ENCODE measurements at regions not wholly inside any gene's neighbourhood (a gene's known extent, or its start where the extent isn't known, plus 50 kb on each side); places are given as distances from the start of the nearest gene placed in this dataset.
"Not testable (repeated sequence)": the region's sequence is repeated elsewhere in the genome, so short reads cannot be mapped to it uniquely, and the experiment has no call there.

DNA sequence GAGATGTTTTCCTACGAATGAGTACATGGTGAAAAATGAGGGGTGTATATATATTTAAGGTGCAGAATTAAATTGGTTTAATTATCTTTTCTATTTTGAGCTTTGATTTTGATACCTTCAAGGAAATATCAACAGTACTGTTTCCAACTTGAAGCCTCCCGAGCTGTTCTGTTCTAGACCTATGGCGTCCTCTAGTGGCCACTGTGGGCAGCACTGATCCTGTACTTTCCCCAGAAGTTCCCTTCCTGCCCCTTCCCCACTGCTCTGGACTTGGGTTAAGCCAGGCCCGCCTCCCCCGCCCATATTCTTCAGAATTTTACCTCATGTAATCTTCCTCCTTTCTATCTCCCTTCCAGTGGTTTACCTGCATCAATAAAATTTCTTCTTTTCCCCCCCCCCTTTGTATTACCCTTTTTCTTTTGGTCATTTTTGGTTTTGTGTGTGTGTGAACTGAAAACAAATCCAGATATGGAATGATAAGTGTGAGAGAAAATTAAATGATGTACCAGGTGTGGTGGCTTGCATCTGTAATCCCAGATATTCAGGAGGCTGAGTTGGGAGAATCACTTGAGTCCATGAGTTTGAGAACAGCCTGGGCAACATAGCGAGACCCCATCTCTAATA is 1643.5 kb downstream of the TP53TG3F start:
- DNase-seq: peak; percentile 35 to 55

DNA sequence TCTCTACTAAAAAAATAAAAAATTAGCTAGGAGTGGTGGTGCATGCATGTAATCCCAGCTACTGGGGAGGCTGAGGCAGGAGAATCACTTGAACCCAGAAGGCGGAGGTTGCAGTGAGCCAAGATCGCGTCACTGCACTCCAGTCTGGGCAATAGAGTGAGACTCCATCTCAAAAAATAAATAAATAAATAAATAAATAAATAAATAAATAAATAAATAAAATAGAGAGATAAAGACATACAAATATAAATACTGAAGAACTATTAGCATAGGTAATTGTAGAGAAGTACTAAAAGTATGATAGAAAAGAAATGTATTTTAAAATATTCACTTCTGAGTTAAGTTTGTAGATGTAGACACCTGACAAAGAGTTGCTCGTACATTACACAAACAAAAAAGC is 1652.4 kb downstream of the TP53TG3F start:
- not testable (repeated sequence) for DNase-seq

DNA sequence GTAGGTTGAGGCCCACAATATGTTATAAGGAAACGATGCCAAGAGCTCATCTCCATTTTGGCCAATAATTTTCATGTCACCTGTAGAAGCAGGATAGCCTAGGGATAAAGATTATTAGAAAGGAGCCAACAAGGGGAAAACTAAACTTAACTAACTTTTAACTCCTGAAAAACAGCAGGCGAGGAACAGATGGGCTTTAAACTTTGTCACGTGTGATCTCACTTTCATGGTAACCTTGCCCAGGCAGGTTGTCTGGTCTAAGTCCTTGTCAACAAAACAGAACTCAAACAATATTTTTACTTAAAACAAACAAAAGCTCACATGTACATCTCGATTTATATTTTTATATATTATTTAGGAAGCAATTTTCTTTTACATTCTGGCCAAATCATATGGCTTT is 1672.0 kb downstream of the TP53TG3F start:
- no peak for DNase-seq

DNA sequence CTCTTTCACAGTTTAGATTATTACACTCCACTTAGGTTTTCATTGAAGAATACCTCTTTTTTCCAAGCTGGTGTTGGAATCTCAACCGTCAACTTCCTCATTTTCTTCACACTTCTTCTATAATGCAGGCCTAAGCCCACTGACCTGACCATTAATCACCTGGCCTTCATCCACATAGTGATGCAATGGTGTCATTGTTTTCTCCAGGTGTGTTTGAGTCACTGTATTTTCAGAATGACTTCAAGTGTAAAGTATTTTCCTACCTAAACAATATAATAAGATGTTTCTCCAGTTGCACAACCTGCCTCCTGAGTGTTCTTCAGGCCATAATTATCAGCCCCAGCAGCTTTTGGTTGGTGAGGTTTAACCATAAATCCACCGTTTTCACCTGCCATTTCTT is 1675.1 kb downstream of the TP53TG3F start:
- peak in 1 of 2 experiments; percentile 19 for DNase-seq

DNA sequence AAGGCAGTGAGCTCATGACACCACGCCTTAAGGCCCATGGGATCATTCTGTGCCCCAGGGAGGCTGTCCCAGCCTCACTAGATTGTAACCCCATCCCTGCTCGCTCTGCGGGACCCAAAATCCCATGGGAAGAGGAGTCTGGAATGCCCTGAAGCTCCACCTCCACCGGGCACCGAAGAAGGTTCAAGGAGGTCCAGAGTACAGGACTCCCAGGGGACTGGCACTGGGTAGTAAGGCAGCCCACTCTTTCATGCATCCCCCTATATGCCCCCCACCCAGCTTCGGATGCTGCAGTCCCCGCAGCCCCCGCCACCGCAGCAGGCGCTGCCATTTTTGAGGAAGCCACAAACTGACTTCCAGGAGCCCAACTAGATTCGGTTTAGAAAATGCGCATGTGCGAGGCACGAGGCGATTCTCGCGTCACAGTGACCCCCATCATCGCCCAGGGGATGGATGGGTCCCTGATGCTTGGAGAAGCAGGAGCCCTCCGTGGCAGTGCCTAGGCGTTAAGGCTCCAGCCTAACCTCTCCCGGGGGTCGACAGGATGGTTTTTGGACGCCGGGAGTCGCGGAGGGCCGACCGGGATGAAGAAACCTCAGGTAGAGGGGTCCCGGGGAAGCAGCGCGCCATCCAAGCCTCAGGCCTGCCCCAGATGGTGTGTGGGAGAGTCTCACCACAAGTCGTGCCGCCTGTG is 1681.0 kb downstream of the TP53TG3F start:
- no peak for DNase-seq

DNA sequence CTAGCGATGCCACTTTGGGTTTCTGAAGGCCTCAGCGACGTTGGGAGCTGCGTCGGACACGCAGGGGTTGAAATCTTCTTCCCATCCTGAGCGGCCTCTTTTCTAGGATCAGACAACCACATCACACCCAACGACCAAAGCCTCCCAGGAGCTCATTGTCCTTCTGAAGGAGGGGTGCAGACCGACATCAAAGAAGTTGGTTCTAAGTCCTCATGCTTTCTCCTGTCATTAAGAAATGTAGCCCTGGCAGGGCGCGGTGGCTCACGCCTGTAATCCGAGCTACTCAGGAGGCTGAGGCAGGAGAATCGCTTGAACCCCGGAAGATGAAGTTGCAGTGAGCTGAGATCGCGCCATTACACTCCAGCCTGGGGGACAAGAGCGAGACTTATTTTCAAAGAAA is 1681.9 kb downstream of the TP53TG3F start:
- DNase-seq: no peak

DNA sequence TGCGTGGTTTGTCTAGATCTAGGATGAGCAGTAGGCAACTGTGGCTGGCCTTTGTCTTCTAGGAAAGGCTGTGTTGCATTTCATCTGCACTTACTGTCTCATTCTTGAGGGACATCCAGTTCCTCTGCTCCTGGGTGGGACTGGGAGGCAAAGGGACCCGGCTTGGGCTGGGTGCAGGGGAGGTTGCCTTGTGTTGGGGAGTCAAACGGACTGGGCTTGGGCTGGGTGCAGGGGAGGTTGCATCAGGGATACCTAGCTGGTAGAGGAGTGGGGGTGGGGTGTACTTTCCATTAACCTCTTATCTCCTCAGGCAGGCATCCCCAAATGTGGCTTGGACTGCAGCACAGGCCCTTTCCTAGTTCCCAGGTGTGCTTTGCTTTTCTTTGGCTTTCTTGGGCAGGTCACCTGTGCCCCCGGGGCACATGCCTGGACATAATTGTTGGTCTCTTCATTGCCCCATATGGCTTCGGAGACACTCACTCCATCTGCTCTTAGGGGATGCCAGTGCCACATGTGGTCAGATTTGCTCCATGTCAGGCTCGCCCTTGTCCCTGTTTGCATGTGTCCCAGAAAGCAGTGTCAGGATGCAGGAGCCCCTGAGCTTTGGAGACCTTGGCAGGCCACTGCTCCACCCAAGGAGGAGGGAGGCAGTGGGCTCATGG is 1682.9 kb downstream of the TP53TG3F start:
- no peak for DNase-seq

DNA sequence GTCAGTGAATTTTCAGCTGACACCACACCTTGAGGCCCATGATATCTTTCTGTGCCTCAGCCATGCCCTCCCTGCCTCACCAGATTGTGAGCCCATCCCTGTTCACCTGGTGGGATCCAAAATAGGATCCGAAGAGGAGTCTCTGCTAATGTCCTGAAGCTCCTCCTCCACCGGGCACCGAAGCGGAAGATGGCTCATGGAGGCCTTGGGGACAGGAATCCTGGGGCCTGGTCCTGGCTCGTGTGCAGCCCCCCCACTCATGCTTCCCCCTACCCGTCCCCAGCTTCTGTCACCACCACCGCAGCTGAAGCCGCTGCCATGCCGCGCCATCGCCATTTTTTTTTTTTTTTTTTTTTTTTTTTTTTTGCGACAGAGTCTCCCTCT is 1683.4 kb downstream of the TP53TG3F start:
- DNase-seq: no peak

DNA sequence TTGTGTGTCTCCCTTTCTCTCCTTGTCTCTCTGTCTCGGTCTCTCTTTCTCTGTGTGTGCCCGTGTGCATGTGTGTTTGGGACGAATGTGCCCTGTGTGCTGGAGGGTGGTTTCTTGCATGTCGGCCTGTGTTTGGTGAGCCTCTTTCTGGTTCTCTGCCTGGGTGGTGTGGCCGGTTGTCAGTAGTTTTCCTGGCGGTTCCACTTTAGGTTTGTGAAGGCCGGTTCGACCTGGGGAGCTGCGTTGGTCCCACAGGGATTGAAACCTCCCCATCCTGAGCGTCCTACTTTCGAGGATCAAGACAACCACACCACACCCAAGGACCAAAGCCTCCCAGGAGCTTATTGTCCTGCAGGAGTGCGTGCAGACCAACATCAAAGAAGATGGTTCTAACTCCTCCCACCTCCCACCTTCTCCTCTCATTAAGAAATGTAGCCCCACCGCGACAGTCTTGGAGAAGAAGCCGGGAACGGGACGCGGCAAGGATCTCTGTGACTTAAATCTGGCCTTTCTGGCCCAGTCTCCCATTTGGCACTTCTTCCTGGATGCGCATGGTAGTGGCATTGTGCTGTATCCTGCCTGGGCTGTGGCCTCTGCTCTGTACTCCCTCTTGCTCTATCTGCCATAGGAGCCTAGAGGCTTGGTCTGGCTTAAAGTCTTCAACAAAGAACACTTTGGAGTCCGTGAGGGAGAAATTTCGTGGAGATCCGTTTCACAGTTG is 1685.0 kb downstream of the TP53TG3F start:
- DNase-seq: no peak

DNA sequence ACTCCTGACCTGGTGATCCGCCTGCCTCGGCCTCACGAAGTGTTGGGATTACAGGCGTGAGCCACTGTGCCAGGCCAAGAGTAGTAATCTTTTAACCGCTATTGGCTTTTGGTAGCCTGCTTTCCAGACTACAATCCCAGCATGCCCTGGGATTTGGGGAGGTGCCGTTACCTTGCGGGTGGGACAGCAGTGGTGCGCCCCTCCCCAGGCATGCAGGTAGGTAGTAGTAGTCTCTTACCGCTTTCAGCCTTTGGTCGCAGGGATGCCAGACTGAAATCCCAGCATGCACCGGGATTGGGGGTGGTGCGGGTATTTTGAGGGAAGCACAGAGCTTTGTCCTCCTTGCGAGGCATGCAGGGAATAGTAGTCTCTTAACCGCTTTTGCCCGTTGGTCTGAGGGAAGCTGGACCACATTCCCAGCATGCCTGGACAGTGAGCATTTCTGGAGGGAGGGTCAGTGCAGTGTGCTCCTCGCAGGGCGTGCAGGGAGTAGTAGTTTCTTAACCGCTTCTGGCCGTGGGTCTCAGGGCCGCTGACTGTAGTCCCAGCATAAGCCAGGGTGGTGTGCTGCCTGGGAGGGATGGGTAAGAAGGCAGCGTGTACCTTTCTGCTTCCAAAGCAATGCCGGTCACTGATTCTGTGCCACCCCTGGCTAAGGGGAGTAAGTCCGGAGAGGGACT is 1686.8 kb downstream of the TP53TG3F start:
- no peak for DNase-seq

DNA sequence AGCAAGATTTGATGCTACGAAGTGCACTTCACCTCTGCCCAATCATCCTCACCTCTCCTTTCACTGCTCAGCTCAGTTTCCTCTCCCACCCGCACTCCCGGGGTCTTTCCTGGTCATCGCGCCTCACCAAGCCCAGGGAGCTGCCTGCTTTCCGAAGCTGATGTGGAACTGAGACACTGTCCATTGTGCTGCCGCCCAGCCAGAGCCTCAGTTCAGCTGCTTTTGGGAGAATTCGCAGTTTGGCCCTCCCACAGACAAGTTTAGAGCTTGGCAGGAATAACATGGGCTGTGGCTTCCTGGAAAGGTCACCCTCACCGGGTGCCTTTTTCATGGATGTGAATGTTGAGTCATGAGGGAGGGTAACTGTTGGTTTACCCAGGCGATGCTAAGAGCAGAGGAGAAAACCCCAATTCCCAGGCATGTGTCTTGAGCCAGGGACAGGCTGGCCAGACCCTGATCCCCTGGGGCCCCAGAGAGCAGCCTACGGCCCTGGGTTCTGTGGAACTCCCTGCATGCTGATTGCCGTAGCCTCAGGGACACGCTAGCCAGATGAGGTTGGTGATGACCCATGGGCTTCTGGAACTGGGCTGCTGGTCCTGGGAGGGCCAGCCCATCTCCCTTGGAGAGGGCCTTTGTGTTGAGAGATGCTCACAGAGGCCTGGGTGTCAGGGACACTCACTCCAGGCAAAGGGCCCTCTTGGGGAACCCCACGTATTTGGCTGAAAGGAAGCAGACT is 1687.5 kb downstream of the TP53TG3F start:
- no peak for DNase-seq

DNA sequence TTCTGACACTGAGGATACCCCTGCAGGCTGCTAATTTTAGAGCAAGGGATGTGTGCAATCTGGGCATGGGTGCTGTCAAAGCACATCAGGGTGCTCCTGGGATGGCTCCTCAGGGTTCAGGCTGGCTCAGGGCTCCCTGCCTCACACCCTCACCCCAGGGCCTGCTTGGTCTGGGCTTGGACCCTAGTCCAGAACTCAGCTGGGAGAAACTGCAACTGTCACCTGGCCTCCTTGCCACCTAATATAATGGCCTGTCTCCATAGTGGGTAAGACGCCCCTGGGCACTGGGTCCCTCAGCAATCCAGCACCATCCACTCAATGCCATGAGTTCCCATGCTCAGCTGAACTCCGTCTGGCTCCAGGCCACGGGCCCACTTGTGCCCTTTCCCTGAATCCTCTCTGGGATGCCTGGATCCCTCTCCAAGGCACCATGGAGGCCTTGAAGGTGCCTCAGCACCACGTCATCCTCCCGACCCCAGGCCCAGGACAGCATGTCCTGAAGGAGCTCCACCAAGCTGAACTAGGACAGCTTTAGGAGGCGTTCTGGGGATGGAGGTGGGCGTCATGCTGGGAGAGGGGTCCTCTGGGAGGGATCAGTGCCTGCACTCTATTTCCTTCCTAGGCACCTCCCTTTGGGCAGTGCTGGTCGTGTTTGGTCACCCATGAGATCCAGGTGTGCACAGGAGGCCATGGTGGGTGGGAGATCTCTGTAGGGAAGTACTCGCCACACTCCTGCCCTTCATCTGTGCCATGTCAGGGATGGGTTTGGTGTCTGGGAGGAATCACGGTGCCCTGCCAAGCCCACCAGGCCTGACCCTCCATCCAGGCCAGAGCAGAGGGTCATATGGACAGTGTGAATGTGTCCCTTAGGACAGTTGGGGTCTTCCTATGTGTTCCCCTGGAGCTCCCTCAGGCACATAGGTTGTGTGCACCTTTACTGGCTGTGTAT is 1688.4 kb downstream of the TP53TG3F start:
- DNase-seq: no peak

DNA sequence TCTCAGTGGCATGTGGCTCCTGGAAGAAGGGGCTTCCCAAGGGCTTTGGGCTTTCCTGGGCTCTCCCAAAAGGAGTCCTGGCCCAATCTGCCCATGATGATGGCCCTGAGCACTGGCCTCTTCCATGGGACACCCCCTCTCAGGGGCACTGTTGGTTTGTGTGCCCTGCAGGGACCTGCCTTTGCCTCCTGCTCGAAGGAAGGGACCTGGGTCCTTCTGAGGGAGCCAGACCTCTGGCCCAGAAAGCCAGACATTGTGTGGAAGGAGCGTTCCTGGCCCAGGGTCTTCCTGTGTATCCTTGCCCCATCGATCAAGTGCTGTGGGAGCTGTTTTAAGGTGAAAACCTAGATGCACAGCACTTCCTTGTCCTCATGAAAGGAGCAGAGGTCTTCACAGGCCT is 1689.3 kb downstream of the TP53TG3F start:
- no peak for DNase-seq

DNA sequence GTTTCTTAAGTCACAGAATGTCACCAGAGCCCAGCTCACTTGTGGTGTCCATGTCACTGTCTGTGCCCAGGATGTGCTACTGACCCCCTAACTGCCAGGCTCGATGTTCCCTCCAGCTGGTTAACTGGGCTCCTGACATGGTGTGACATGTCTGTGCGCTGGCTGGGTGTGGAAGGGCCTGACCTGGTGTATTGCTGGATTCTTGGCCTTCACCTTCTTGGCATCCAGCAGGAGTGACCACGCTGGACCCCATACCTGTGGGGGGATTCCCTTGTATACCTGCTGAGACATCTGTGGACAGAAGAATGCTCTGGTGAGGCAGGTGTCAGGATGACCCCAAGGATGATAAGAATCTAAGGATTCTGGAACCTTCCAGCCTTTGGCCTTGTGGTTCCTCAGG is 1690.1 kb downstream of the TP53TG3F start:
- DNase-seq: no peak

DNA sequence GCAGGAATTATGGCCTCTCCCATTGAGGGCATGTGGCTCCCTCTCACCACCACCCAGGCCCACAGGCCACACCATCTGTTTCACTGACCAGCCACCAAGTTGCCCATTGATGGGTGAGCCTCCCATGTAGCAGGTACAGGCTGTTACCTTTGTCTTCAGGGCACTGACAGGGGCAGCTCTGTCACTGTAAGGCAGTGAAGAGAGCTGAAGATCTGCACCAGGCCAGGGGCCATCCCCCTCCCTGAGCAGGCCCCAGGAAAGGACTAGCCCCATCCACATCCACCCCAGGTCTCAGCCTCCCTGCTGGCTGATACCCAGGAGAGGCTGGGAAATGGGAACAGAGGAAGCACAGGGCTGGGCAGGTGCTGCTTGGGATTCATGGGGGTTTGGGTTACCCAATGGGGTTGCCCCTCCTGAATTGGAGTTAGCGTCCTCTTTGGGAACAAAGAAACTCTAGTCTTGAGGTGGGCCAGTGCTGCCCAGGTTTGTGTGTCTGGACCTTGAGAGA is 1691.4 kb downstream of the TP53TG3F start:
- no peak for DNase-seq

DNA sequence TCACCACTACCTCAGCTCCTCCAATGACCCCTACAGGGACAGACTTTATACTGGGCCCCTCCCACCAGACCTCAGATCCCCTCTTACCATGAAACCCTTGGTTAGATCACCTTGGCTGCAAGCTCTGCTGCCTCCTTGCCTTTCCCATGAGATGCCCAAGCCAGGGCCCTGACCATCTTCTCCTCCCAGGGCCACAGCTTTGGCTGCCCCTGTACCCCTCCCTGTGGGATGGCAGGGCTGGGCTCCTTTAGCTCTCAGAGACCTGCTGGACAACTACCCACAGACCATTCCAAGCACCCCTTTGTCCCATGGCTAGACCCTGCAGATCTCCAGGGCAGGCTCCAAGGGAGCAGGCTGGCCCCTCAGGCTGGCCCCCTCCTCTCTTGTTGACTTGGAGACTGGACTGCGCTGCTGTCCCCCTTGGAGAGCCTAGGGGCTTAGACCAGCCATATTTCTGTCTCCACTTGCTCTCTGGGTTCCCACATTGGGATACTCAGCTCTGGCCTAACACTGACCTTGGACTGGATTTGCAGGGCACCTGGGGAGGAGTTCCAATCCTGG is 1692.7 kb downstream of the TP53TG3F start:
- DNase-seq: no peak

DNA sequence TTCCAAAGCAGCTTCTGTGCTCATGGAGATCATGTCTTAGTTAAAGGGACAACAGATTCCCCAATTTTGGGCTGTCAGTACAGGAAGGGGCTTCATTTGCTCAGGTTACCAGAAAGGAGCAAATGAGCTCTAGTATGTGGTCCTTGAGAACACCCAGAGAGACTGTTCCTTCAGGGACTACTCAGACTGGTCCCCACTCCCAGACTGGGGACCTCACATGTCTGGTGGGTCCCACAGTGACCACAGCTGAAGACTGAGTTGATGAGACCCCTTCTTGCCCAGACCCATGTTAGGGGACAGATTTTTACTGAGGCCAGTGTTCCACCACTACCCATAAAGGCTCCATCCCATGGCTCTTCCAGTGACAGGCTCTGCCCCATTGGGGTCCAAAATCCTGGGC is 1695.2 kb downstream of the TP53TG3F start:
- no peak for DNase-seq

DNA sequence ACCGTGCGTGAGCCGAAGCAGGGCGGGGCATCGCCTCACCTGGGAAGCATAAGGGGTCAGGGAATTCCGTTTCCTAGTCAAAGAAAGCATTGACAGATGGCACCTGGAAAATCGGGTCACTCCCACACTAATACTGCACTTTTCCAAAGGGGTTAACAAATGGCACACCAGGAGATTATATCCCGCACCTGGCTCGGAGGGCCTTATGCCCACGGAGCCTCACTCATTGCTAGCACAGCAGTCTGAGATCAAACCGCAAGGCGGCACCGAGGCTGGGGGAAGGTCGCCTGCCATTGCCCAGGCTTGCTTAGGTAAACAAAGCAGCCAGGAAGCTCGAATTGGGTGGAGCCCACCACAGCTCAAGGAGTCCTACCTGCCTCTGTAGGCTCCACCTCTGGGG is 1698.1 kb downstream of the TP53TG3F start:
- not testable (repeated sequence) for DNase-seq

DNA sequence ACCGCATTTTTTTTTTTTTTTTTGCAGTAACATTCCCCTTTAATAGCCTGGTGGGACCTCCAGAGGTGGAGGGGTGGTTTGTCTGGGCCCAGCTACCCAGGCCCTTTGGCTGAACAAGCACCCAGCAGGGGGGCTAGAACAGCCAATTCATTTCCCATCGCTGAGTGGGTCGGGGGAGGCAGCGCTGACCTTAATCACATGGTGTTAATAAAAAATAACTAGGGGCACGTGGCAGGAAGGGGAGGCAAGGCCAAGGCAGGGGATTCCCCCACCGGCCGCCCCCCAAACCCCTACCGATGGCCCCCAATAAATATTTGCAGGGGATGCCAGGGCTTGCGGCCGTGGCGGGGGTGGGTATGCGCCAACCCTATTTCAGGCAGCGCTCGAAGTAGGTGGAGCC is 1709.9 kb downstream of the TP53TG3F start:
- DNase-seq: not testable (repeated sequence)

DNA sequence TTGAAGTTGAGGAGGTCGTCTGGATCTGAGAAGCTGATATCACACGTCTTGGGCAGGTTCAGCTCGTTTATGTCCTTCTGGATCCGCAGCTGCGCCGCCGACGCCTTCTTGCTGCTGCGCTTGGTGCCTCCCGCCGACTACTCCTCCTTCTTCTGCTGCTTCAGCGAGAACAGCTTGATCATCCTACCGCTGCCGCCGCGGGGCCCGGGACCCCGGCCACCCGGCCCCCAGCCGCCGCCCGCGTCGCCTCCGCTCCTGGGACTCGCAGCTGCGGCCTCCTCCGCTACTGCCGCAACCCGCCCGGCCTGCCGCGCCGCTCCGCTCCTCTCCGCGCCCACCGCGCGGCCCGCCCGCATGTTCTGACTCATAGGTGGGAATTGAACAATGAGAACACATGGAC is 1710.6 kb downstream of the TP53TG3F start:
- not testable (repeated sequence) for DNase-seq

DNA sequence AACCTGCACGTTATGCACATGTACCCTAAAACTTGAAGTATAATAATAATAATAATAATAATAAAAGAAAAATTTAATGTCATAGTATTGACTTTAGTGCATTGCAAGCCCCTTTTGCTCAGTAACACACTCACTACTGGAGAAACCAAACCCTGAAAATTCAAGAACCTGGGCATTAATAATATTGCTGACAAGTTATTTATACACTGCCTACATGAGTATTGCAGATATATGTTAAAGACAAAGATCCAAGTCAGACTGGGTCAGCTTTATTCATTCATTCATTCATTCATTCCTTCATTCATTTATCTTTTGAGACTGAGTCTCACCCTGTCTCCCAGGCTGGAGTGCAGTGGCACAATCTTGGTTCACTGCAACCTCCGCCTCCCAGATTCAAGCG is 1711.2 kb downstream of the TP53TG3F start:
- no peak for DNase-seq

Data from NCI-H1930 (cell line).